Tibial nerve (tissue), 4 donors: ENCODE measurements at regions not wholly inside any gene's neighbourhood (a gene's known extent, or its start where the extent isn't known, plus 50 kb on each side); places are given as distances from the start of the nearest gene placed in this dataset.

Source experiments
- EP300 ChIP-seq, 2 donors: sonication (generic); formaldehyde crosslinking; IDR thresholded peaks; one replicate each; pipeline ENCODE4 v1.6.1; 2017; ENCODE audit warnings: antibody characterized with exemption in 2 of 2, mild to moderate bottlenecking in 1 of 2
- POLR2A ChIP-seq, 2 donors: fragments of 450-650 bp; IDR thresholded peaks; one replicate each; pipeline ENCODE4 v1.6.1; 2017; ENCODE audit warnings: antibody characterized with exemption in 2 of 2, mild to moderate bottlenecking in 2 of 2, moderate library complexity in 2 of 2
- TF ChIP-seq, protein P1 (sequence below), 5 experiments: fragments of 200-600 bp in 3 of 5; fragments of 450-650 bp in 2 of 5; sonication (generic) in 3 of 5; IDR thresholded peaks; one replicate each; pipeline ENCODE4 v1.5.1; 2016 to 2019; ENCODE audit warnings: antibody characterized with exemption in 5 of 5, mild to moderate bottlenecking in 3 of 5, moderate library complexity in 2 of 5

- TF ChIP-seq, protein P1, sequence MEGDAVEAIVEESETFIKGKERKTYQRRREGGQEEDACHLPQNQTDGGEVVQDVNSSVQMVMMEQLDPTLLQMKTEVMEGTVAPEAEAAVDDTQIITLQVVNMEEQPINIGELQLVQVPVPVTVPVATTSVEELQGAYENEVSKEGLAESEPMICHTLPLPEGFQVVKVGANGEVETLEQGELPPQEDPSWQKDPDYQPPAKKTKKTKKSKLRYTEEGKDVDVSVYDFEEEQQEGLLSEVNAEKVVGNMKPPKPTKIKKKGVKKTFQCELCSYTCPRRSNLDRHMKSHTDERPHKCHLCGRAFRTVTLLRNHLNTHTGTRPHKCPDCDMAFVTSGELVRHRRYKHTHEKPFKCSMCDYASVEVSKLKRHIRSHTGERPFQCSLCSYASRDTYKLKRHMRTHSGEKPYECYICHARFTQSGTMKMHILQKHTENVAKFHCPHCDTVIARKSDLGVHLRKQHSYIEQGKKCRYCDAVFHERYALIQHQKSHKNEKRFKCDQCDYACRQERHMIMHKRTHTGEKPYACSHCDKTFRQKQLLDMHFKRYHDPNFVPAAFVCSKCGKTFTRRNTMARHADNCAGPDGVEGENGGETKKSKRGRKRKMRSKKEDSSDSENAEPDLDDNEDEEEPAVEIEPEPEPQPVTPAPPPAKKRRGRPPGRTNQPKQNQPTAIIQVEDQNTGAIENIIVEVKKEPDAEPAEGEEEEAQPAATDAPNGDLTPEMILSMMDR (IDR thresholded peaks at IDR 0.05), result no peak
- TF ChIP-seq POLR2A (IDR thresholded peaks at IDR 0.05) (no peak), EP300 (IDR thresholded peaks at IDR 0.05) (no peak)
Observed at GRCh38 chr6:126285871-126286365, 54.0 kb upstream of the CENPW start.
